ENCODE measurements at regions not wholly inside any gene's neighbourhood (a gene's known extent, or its start where the extent isn't known, plus 50 kb on each side); places are given as distances from the start of the nearest gene placed in this dataset.

DNA sequence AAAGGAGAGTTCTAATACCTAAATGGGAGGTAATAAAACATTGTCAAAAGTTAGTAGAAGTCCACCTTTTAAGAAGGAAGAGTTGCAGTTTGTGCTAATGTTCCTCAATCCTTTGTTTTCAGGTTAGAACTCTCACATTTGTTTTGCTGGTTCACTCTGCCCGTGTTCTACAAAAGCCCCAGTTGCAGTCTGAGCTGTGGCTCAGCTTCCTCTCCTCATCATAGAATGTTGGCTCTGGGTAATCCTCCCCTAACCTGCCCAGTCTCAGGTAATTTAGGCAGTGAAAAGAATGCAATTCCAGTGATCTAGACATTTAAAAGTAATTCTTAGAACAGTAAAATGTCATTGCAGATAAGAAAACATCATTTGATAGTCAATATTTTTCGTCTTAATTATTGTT lies 1410.4 kb upstream of the ZEB2 start:
- TF ChIP-seq CTCF (IDR thresholded peaks at IDR 0.05): no peak
- no peak for TF ChIP-seq EP300 (IDR thresholded peaks at IDR 0.05)
- TF ChIP-seq POLR2A (IDR thresholded peaks at IDR 0.05): no peak

Measured in suprapubic skin (tissue), 3 donors.